Neural progenitor cell (in vitro differentiated cells): ENCODE measurements at regions not wholly inside any gene's neighbourhood (a gene's known extent, or its start where the extent isn't known, plus 50 kb on each side); places are given as distances from the start of the nearest gene placed in this dataset.

Experiments
- EZH2 ChIP-seq: fragments of 200-600 bp; sonication (generic); IDR thresholded peaks from 2 replicates; pipeline ENCODE4 v1.6.1; 2017; ENCODE audit warnings: antibody characterized with exemption, mild to moderate bottlenecking, moderate library complexity
- EZH2phosphoT487 ChIP-seq: fragments of 200-600 bp; sonication (generic); IDR thresholded peaks from 2 replicates; pipeline ENCODE4 v1.6.1; 2017; ENCODE audit warnings: antibody characterized with exemption
- TF ChIP-seq, protein P1 (sequence below): fragments of 200-600 bp; sonication (generic); IDR thresholded peaks from 2 replicates; pipeline ENCODE4 v1.5.1; 2017; ENCODE audit warnings: antibody characterized with exemption, mild to moderate bottlenecking

DNA sequence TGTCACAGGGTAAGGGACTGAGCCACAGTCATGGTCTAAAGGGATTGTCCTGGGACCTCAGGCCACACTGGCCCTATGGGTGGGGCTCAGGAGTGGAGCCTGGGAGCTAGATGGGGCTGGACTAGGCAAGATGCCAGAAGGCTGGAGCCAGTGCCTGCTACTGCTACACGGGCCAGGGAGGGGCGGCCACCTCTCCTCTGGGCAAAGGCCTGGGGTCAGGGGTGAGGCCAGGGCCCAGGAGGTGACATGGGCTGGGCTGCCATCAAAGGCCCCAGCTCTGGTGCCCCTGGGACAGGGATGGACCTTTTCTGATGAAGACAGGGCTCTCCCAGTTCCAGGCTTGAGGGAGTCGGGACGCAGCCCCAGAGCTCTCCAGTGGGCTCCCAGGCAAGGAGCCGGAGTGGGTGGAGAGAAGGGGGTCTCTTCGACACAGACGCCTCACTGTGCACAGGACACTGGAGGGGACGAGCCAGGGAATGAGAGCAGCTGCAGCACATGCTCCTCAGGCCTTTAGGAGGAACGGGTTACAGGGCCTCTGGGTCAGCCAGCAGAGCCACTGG, 62.1 kb upstream of the IQSEC1 start:
- TF ChIP-seq, protein P1, sequence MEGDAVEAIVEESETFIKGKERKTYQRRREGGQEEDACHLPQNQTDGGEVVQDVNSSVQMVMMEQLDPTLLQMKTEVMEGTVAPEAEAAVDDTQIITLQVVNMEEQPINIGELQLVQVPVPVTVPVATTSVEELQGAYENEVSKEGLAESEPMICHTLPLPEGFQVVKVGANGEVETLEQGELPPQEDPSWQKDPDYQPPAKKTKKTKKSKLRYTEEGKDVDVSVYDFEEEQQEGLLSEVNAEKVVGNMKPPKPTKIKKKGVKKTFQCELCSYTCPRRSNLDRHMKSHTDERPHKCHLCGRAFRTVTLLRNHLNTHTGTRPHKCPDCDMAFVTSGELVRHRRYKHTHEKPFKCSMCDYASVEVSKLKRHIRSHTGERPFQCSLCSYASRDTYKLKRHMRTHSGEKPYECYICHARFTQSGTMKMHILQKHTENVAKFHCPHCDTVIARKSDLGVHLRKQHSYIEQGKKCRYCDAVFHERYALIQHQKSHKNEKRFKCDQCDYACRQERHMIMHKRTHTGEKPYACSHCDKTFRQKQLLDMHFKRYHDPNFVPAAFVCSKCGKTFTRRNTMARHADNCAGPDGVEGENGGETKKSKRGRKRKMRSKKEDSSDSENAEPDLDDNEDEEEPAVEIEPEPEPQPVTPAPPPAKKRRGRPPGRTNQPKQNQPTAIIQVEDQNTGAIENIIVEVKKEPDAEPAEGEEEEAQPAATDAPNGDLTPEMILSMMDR, result no peak
- no peak for TF ChIP-seq EZH2phosphoT487
- TF ChIP-seq EZH2, result no peak
